ENCODE measurements at regions not wholly inside any gene's neighbourhood (a gene's known extent, or its start where the extent isn't known, plus 50 kb on each side); places are given as distances from the start of the nearest gene placed in this dataset.

DNA sequence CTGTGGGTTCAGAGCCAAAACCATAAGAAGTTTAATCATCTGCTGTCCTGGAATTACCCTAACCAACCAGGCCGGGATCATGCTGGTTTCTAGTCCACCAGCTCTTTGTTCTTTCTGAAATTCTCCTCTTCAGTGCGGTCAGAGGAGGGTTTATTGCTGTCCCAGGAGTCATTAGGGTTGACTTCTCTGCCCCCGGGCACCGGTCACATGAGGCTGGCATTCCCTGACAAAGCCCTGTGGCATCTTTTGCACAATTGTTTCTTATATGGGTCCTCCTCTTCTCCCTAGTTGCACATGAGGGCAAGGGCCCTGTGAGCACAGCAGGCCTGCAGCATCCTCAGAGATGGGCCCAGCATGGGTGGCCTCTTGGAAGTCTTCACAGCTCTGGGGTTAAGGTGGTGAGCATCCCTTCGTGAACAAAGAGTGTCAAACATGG lies 243.9 kb downstream of the IRF8 start:
- no peak for DNase-seq
- TF ChIP-seq, protein P1, sequence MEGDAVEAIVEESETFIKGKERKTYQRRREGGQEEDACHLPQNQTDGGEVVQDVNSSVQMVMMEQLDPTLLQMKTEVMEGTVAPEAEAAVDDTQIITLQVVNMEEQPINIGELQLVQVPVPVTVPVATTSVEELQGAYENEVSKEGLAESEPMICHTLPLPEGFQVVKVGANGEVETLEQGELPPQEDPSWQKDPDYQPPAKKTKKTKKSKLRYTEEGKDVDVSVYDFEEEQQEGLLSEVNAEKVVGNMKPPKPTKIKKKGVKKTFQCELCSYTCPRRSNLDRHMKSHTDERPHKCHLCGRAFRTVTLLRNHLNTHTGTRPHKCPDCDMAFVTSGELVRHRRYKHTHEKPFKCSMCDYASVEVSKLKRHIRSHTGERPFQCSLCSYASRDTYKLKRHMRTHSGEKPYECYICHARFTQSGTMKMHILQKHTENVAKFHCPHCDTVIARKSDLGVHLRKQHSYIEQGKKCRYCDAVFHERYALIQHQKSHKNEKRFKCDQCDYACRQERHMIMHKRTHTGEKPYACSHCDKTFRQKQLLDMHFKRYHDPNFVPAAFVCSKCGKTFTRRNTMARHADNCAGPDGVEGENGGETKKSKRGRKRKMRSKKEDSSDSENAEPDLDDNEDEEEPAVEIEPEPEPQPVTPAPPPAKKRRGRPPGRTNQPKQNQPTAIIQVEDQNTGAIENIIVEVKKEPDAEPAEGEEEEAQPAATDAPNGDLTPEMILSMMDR (IDR thresholded peaks at IDR 0.05; ENCODE audit: partially characterized antibody, unreplicated experiment), result no peak
- H3K36me3 Mint-ChIP-seq (ENCODE audit: unreplicated experiment), result no peaks in the 10 kb centered on the region
- no peak overlapping the region for H3K27ac Mint-ChIP-seq (ENCODE audit: unreplicated experiment)
- no peaks in the 10 kb centered on the region for H3K9me3 Mint-ChIP-seq (ENCODE audit: unreplicated experiment)
- H3K27me3 Mint-ChIP-seq (ENCODE audit: unreplicated experiment), result peaks cover 3% of the 10 kb centered on the region
- H3K4me1 Mint-ChIP-seq (ENCODE audit: low read depth, unreplicated experiment), result no peaks in the 10 kb centered on the region
- H3K4me3 Mint-ChIP-seq (ENCODE audit: unreplicated experiment), result no peak overlapping the region

DNA sequence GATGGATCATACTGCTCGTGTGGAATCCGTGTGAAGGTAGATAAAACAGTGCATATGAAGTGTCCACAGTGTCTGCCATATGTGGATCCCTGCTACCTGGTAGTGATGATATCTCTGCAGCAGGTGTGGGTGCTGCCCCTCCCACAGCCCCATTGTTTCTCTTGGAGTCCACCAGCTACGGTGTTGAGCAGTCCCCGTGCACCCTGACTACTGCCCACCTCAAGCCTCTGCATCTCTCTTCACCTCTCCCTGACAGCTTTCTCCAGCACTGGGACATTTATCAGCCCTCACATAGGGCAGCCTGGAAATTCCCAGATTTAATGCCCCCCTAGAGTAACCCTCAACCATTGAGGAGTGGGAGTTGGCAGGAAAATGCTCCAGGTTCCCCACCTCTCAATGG lies 244.7 kb downstream of the IRF8 start:
- TF ChIP-seq, protein P1 (IDR thresholded peaks at IDR 0.05; ENCODE audit: partially characterized antibody, unreplicated experiment), result no peak
- no peaks in the 10 kb centered on the region for H3K4me1 Mint-ChIP-seq (ENCODE audit: low read depth, unreplicated experiment)
- no peak for DNase-seq
- no peaks in the 10 kb centered on the region for H3K9me3 Mint-ChIP-seq (ENCODE audit: unreplicated experiment)
- H3K27me3 Mint-ChIP-seq (ENCODE audit: unreplicated experiment), result no peaks in the 10 kb centered on the region
- no peak overlapping the region for H3K4me3 Mint-ChIP-seq (ENCODE audit: unreplicated experiment)
- no peak overlapping the region for H3K27ac Mint-ChIP-seq (ENCODE audit: unreplicated experiment)
- H3K36me3 Mint-ChIP-seq (ENCODE audit: unreplicated experiment), result no peaks in the 10 kb centered on the region

DNA sequence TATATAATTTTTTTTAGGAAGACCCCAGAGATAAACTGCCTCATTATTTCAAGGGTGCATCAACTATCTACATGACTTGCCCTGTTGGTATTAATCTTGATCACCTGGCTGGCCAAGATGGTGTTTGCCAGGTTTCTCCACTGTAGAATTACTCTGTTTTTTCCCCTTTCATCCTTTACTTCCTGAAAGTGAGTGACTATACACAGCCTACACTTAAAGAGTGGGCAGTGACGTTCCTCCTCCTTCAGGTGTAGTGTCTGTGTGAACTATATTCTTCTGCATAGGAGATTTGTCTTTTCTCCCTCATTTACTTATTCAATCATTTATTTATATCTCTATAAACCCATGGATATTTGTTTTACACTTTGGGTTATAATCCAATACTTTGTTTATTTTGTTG lies 246.7 kb downstream of the IRF8 start:
- Mint-ChIP-seq H3K36me3 (ENCODE audit: unreplicated experiment) (no peaks in the 10 kb centered on the region), H3K4me3 (ENCODE audit: unreplicated experiment) (no peak overlapping the region), H3K27me3 (ENCODE audit: unreplicated experiment) (no peaks in the 10 kb centered on the region), H3K9me3 (ENCODE audit: unreplicated experiment) (no peaks in the 10 kb centered on the region), H3K27ac (ENCODE audit: unreplicated experiment) (no peak overlapping the region), H3K4me1 (ENCODE audit: low read depth, unreplicated experiment) (no peaks in the 10 kb centered on the region)
- TF ChIP-seq, protein P1 (IDR thresholded peaks at IDR 0.05; ENCODE audit: partially characterized antibody, unreplicated experiment), result no peak
- DNase-seq, result no peak

DNA sequence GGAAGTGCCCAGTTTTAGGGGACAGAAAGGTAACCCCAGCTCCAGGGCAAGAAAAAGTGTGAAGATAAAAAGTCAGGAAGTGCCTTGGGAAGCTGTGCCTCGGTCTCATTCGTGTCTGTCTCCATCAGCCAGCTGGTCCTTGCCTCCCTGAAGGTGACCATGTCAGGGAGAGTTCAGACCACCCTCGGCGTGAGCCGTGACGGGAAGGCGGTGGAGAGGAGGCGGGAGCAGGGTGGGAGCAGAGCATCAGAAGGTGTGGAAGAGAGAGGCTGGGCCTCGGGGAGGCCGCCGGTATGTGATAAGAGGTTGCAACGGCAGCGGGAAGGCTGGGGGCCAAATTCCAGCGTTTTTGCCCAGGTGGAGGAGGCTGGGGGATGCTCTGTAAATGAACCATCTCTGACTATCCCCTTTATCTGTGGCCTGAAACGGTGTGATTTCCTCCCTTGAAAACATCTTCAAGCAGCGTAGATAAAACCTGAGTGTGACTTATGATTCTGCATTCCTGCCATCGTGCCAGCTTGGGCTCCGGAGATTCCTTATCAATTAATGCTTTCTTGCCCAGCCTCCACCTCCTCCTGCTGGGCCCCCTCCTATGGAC lies 251.8 kb downstream of the IRF8 start:
- DNase-seq, result no peak
- Mint-ChIP-seq H3K9me3 (ENCODE audit: unreplicated experiment) (no peaks in the 10 kb centered on the region), H3K27ac (ENCODE audit: unreplicated experiment) (no peak overlapping the region), H3K4me3 (ENCODE audit: unreplicated experiment) (no peak overlapping the region), H3K4me1 (ENCODE audit: low read depth, unreplicated experiment) (no peaks in the 10 kb centered on the region), H3K27me3 (ENCODE audit: unreplicated experiment) (peaks cover 4% of the 10 kb centered on the region), H3K36me3 (ENCODE audit: unreplicated experiment) (no peaks in the 10 kb centered on the region)
- TF ChIP-seq, protein P1 (IDR thresholded peaks at IDR 0.05; ENCODE audit: partially characterized antibody, unreplicated experiment), result no peak

DNA sequence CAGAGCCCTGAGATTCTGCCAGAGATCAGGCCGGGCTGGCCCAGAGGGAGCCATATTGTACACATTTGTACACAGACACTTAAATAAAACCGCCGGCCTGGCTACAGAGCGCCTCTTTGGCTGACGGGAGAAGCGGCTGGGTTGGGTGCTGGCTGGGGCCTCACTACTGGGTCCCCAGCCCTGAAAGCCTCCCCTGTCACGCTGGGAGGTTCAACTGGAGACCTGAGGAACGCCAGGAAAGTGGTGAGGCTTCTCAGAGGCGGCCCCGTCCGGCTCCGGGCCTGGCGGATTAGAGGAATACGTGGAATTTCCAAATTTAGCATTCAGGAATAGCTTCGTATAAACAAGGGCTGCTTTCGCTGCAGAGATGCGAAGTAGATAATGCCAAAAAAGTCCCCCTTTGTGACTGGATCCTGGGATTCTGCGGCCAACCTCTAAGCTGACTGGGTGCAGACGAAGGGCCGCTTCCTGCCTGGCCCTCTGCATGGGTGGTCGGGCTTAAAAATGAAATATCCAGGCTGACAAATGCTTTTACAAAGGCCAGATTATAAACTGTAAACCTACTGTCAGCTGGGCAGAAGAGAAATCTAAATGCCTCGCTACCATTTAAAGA lies 252.4 kb downstream of the IRF8 start:
- no peak for DNase-seq
- H3K27me3 Mint-ChIP-seq (ENCODE audit: unreplicated experiment), result peaks cover 4% of the 10 kb centered on the region
- no peaks in the 10 kb centered on the region for H3K9me3 Mint-ChIP-seq (ENCODE audit: unreplicated experiment)

More for the DNA sequence above, 252.4 kb downstream of the IRF8 start:
- H3K36me3 Mint-ChIP-seq (ENCODE audit: unreplicated experiment), result no peaks in the 10 kb centered on the region
- TF ChIP-seq, protein P1 (IDR thresholded peaks at IDR 0.05; ENCODE audit: partially characterized antibody, unreplicated experiment), result no peak
- no peak overlapping the region for H3K4me3 Mint-ChIP-seq (ENCODE audit: unreplicated experiment)
- no peaks in the 10 kb centered on the region for H3K4me1 Mint-ChIP-seq (ENCODE audit: low read depth, unreplicated experiment)
- H3K27ac Mint-ChIP-seq (ENCODE audit: unreplicated experiment), result no peak overlapping the region

Data from glutamatergic neuron (in vitro differentiated cells).